HK-2 (cell line): ENCODE measurements at regions not wholly inside any gene's neighbourhood (a gene's known extent, or its start where the extent isn't known, plus 50 kb on each side); places are given as distances from the start of the nearest gene placed in this dataset.
"Not testable (repeated sequence)": the region's sequence is repeated elsewhere in the genome, so short reads cannot be mapped to it uniquely, and the experiment has no call there.

Experiments
- DNase-seq: peaks from one replicate; pipeline ENCODE4 v3.0.0-alpha.2; 2018; ENCODE audit not compliant: unreplicated experiment

DNA sequence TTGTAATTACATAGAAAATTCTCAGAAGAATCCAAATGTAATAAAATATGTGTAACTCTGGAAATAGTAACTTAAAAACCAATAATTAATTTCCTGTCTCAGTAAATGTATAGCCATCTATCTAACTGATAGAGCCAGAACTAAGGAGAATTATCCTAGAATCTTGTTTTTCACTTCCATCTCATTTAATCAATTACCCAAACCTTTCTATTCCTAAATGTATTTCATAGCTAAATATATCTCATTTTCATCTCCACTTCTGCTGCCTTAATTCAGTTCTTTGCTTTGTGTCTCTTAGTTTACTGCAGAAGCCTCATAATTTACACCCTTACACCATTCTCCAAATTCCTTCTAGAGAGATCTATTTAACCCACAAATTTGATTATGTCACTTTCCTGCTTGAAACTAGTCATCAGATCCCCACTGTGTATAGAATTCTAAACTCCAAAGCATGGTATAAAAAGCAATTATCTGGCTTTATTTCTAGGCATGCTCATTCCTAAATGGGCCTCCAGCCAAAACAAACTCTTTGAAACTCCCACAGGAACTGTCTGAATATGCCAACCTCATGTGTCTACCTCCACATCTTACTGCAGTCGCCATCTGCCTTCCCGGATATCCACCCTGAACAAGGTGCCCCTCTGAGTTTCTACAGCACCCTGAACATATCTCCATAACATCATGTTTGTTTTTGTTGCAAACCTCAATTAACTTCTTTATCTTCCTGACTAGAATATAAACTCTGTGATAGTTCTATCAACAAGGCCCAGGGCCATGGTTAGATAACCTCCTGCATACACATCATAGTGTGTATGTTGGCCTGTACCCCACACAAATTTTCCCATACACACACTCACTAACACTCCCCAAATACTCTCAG is 70.5 kb upstream of the ADTRP start:
- no peak for DNase-seq

DNA sequence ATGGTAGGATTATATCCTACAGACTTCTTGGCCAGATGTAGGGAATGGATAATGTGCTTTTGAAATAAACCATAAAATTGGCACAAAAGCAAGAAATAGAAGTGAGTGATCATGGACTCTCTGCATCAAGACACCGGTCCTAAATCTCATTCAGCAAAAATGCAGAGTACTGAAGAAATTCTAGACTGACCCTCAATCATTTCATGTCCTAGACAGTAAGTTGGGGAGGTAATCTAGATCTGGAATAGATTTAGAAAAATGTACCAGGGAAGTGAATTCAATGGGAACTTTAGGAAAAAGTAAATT is 69.7 kb upstream of the ADTRP start:
- DNase-seq, result no peak

DNA sequence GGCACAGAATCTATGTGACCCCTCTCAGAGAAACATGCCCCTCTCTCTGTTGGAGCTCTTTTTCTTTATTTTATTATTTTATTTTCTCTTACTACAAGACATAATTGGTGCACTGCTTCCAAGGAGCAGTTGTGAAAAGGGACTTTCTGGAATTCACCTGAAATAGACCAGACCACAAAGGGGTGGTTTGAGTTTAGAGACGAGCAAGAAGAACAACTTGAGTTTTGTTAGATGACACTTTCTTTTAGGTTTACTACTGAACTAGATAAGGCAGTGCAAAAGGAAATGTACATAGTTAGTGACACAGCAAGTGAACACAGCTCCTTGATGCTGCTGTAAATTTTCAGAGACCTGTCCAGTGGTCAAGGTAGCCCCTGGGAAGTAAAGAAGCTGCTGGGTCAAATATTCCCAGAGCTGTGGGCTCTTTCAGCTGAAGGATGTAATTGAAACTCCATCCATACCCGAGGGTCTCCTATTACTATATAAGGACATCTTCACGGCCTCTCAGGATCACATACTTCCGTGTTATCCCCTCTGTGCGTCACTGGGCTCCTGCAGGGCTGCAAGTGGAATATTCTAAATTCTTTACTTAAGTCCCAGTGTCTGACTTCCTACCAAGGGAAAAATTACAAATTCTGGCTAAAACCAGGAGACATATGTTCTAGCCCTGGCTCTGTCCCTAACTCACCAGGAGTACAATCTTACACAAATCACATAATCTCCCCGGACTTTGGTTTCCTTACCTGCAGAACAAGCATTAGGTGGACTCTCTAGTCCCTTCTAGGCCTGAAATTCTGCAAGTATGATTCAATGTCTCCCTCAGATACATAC is 69.1 kb upstream of the ADTRP start:
- no peak for DNase-seq

DNA sequence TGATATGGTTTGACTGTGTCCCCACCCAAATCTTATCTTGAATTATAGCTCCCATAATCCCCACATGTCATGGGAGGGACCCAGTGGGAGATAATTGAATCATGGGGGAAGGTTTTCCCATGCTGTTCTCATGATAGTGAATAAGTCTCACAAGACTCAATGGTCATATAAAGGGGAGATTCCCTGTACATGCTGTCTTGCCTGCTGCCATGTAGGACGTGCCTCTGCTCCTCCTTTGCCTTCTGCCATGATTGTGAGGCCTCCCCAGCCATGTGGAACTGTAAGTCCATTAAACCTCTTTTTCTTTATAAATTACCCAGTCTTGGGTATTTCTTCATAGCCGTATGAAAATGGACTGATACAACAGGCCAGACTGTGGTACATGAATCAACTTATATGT is 68.5 kb upstream of the ADTRP start:
- not testable (repeated sequence) for DNase-seq

DNA sequence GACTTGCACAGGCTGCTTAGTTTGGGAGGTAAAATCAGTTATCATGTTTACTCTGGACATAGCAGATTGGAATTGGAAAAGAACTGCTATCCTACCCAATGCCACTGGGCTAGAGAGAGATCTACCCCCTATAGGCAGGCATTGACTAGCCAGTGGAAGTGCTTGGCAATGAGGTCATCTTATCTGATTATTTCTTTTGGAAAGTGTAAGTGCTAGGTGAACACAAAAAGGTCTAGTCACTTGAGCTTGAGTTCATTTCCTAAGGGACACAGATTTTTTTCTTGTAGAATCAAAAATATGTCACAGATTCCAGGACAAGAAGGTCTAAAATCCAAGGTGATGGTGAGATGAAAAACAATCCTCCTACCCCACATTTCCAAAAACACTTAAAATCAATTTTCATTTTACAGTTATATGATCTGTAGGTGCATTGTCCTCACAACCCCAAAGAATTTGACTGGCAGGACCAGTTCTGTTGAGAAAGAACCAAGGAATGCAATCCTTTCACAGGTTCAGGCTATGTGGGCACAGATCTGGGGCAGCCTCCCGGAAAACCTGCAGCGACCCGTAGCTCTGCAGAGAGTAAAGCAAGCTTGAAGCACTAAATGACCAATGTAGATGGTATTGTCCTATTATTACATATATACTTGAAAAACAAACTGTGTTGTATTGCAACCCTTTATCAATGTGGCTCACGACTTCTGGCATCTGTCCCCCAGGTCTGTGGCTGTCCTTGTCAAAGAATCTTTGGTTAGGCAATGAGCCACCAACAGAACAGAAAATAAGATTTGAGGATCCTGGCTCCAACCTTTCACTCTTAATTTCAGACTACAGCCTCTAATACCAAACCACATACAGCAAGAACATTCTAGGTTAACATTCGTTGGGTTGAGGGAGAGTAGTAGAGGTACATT is 67.3 kb upstream of the ADTRP start:
- DNase-seq, result no peak

DNA sequence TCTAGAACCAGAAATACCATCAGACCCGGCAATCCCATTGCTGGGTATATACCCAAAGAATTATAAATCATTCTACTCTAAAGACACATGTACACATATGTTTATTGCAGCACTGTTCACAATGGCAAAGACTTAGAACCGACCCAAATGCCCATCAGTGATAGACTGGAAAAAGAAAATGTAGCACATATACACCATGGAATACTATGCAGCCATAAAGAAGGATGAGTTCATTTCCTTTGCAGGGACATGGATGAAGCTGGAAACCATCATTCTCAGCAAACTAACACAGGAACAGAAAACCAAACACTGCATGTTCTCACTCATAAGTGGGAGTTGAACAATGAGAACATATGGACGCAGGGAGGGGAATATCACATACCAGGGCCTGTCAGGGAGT is 64.2 kb upstream of the ADTRP start:
- not testable (repeated sequence) for DNase-seq

DNA sequence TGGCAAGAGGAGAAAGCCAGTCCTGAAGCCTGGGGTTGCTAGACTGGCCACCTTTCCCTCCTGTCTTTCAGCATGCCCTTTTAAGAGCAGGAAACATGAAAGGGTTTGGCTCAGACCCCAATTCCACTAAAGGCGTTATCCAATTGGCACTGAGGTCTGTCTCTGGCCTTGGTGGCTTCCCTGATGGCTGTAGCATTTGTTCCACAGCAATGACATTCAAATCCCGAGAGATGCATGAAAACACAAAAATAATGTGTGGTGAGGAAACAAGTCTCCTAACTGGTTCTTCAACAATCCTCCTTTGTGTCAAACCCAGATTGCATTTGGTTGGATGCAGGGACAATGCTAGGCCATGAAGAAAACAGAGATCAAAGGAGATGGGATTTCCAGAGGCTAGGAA is 56.5 kb upstream of the ADTRP start:
- no peak for DNase-seq

DNA sequence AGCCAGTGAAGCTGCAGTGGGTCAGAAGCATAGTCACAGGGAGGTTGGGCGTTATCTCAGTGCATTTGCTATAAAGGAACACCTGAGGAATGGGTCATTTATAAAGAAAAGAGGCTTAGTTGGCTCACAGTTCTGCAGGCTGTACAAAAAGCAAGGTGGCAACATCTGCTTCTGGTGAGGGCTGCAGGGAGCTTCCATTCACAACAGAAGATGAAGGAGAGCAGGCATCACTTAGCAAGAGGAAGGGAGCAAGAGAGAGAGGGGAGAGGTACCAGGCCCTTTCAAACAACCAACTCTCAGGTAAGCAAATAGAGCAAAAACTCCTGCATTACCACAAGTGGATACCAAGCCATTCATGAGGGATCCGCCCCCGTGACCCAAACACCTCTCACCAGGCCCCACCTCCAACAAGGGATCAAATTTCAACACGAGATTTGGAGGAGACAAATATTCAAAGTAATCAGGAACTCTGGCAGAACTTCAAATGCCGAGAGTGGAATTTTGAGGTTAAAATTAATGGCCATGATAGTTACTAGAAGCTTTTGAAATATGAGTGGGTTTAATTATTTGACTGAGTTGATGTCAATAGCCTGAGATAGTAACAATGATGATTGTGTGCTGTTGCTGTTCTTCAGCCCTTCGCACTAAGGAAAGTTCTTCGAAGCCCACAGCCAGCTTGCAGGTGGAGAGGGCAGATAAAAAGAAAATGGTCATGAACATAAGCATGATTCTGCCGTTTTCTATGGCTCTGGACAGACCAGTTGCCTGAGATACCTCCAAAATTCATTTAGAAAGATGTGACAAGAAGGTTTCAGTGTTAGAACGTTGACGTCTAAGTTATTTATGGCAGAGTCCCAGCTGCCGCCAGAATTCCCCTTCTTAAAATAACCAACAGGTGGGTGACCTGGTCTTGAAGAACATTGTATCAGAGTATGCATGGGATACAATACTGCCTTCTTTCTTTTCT is 55.3 kb upstream of the ADTRP start:
- DNase-seq, result no peak

DNA sequence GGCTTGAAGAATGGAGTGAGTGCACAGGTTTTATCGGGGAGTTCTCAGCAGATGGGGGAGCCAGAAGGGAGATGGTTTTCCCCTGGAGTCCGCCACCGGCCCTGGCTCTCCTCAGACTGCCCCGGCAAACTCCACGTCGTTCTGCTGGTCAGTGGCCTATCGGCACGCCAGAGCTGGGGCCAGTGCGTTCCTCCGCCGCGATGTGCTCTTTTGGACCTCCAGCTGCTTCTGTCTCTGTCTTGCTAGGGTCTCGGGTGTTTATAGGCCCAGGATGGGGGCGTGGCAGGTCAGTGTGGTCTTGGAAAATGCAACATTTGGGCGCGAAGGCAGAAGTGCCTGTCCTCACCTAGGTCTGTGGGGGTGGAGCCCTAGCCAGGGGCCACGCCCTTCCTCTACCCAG is 53.0 kb upstream of the ADTRP start:
- no peak for DNase-seq

DNA sequence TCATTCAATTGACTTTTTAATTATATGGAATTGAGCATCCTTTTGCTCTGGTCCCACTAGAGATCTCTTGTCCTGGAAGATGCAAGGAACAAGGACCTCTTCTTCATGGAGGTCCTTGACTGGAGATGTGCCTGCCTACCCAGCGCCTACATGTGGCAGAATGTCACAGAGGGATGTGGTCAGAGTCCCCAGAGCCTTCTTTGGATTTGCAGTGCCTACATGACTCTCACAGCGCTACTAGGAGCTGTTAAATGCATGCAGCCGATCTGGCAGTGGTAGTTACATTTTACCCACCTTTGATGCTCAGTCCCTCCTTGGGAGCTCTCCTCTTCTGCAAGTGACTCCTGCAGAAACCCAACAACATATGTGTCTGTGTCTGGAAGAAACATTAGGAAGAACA is 51.9 kb upstream of the ADTRP start:
- DNase-seq, result no peak

DNA sequence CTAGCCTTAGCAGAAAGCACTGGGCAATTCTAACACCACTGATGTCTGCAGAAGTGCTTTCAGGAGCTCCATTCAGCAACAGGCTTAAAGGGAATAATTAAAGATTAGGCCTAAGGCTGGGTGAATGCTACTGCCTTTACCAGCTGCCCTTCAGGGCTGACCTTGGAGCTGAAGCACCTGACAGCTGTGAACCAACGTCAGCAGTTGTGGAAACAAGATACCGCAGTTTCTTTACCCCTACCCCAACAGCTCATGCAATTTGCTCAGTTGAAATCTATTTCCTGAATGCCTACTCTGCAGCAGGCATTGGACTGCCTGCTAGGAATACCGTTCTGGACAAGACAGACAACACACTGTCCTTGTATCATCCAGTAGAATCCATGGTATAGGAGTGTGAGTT is 51.5 kb upstream of the ADTRP start:
- DNase-seq, result no peak

DNA sequence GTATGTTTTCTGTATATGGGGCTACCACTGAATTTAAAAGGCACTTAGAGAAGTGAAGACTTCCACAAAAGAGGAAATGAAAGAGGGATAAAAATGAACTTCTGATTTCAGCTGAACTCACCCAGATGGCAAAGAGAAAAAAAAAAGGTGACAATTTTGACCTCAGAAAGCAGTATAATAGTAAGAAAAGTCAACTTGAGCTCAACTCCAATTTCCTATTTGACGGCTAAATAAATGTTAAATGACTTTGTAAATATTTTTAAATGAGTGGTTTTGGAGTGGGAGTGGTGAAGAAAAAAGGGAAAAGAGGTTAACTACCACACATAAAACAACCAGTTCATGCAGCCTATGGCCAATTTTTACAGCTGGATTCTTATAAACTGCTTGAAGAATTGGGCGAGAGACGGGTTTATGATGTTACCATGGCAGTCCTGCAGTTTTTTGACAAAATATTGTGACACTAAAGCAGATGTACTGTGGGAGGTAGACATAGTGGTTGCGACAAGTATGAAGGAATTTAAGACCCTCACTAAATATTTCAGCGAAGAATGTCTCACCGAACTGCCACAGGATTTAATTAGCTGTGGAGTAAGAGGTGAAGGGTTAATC is 49.8 kb upstream of the ADTRP start:
- DNase-seq, result no peak
